Tibial nerve (tissue), 4 donors: ENCODE measurements at regions not wholly inside any gene's neighbourhood (a gene's known extent, or its start where the extent isn't known, plus 50 kb on each side); places are given as distances from the start of the nearest gene placed in this dataset.
"Not testable (repeated sequence)": the region's sequence is repeated elsewhere in the genome, so short reads cannot be mapped to it uniquely, and the experiment has no call there.

ENCODE experiments used
- EP300 ChIP-seq, 2 donors: sonication (generic); formaldehyde crosslinking; IDR thresholded peaks; one replicate each; pipeline ENCODE4 v1.6.1; 2017; ENCODE audit warnings: antibody characterized with exemption in 2 of 2, mild to moderate bottlenecking in 1 of 2
- POLR2A ChIP-seq, 2 donors: fragments of 450-650 bp; IDR thresholded peaks; one replicate each; pipeline ENCODE4 v1.6.1; 2017; ENCODE audit warnings: antibody characterized with exemption in 2 of 2, mild to moderate bottlenecking in 2 of 2, moderate library complexity in 2 of 2
- TF ChIP-seq, protein P1 (sequence below), 5 experiments: fragments of 200-600 bp in 3 of 5; fragments of 450-650 bp in 2 of 5; sonication (generic) in 3 of 5; IDR thresholded peaks; one replicate each; pipeline ENCODE4 v1.5.1; 2016 to 2019; ENCODE audit warnings: antibody characterized with exemption in 5 of 5, mild to moderate bottlenecking in 3 of 5, moderate library complexity in 2 of 5

DNA sequence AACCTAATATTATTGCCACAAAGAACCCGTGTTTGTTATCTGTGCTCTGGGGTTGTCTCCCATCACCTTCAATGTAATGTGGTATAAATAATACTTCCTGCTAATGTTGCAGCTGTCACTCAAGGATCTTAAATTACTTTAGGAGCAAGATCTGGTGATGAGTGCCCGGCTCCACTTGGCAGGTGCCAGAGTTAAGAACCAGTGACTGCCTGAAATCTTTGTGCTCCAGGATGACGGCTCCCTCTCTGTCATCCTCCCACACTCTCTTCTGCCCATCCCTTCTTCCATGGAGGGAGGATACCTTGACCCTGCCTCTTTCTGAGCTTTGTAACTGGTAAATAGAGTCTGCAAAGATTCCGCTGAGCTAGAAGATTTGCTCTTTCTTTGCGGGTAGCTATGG, 100.4 kb upstream of the SEC22B start:
- TF ChIP-seq, protein P1, sequence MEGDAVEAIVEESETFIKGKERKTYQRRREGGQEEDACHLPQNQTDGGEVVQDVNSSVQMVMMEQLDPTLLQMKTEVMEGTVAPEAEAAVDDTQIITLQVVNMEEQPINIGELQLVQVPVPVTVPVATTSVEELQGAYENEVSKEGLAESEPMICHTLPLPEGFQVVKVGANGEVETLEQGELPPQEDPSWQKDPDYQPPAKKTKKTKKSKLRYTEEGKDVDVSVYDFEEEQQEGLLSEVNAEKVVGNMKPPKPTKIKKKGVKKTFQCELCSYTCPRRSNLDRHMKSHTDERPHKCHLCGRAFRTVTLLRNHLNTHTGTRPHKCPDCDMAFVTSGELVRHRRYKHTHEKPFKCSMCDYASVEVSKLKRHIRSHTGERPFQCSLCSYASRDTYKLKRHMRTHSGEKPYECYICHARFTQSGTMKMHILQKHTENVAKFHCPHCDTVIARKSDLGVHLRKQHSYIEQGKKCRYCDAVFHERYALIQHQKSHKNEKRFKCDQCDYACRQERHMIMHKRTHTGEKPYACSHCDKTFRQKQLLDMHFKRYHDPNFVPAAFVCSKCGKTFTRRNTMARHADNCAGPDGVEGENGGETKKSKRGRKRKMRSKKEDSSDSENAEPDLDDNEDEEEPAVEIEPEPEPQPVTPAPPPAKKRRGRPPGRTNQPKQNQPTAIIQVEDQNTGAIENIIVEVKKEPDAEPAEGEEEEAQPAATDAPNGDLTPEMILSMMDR (IDR thresholded peaks at IDR 0.05): not testable (repeated sequence)
- not testable (repeated sequence) for TF ChIP-seq POLR2A, EP300 (IDR thresholded peaks at IDR 0.05)
